ENCODE measurements at regions not wholly inside any gene's neighbourhood (a gene's known extent, or its start where the extent isn't known, plus 50 kb on each side); places are given as distances from the start of the nearest gene placed in this dataset.

GRCh38 chrX:65591206-65591605 lies 56.6 kb upstream of the LAS1L start:
- TF ChIP-seq GABPB2 (CRISPR knock-in tag; conservative IDR thresholded peaks at IDR 0.05) (no peak), CTCF (IDR thresholded peaks at IDR 0.05 in 2 of 3, conservative IDR thresholded peaks at IDR 0.05 in 1 of 3; ENCODE audit: insufficient read depth in 2 of 3, low read depth in 1 of 3, low read length in 3 of 3) (no peak), MEF2D (tag; conservative IDR thresholded peaks at IDR 0.05; ENCODE audit: low read depth) (no peak), ZBTB1 (CRISPR knock-in tag; IDR thresholded peaks at IDR 0.05; ENCODE audit: borderline replicate concordance, low read depth) (no peak), NFE2 (IDR thresholded peaks at IDR 0.05; ENCODE audit: low read depth) (no peak), YY1 (IDR thresholded peaks at IDR 0.05; ENCODE audit: borderline replicate concordance in 1 of 3, control insufficient read depth in 1 of 3, extremely low read depth in 1 of 3, insufficient read depth in 3 of 3, insufficient read length in 1 of 3, insufficient replicate concordance in 2 of 3, low read depth in 1 of 3, low read length in 2 of 3) (no peak), JUND (IDR thresholded peaks at IDR 0.05; ENCODE audit: borderline replicate concordance, low read depth, low read length) (no peak), JUND (tag; IDR thresholded peaks at IDR 0.05; ENCODE audit: borderline replicate concordance, low read depth, low read length) (no peak)
